ENCODE measurements at regions not wholly inside any gene's neighbourhood (a gene's known extent, or its start where the extent isn't known, plus 50 kb on each side); places are given as distances from the start of the nearest gene placed in this dataset.
A peak's percentile ranks its signal among the peaks of the same experiment; 100 is the strongest.

DNA sequence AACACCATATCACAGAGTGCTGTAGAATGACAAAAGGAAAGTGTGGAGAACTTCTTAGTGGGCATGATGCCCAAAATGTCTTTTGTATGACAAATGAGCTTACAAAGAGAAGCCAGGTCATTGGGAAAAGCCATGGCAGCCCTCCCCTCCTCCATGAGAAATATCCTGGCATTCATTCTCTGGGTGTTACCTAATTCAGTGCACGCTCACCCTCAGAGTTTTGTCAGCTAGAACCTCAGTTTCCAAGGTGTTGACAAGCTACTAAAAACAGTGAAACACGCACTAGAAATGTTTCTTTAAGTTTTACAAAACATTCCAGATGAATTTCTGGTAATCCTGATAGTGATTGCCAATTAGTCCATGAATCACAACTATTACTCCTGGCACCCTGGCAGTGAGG, 105.4 kb upstream of the FSHB start:
- H3K4me3 ChIP-seq (replicated peaks; ENCODE audit: low read depth, low read length), result no peak overlapping the region
- TF ChIP-seq, protein P1, sequence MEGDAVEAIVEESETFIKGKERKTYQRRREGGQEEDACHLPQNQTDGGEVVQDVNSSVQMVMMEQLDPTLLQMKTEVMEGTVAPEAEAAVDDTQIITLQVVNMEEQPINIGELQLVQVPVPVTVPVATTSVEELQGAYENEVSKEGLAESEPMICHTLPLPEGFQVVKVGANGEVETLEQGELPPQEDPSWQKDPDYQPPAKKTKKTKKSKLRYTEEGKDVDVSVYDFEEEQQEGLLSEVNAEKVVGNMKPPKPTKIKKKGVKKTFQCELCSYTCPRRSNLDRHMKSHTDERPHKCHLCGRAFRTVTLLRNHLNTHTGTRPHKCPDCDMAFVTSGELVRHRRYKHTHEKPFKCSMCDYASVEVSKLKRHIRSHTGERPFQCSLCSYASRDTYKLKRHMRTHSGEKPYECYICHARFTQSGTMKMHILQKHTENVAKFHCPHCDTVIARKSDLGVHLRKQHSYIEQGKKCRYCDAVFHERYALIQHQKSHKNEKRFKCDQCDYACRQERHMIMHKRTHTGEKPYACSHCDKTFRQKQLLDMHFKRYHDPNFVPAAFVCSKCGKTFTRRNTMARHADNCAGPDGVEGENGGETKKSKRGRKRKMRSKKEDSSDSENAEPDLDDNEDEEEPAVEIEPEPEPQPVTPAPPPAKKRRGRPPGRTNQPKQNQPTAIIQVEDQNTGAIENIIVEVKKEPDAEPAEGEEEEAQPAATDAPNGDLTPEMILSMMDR (IDR thresholded peaks at IDR 0.05; ENCODE audit: low read length, missing control alignments), result no peak
- peak; percentile 63 for DNase-seq (ENCODE audit: low read depth)

DNA sequence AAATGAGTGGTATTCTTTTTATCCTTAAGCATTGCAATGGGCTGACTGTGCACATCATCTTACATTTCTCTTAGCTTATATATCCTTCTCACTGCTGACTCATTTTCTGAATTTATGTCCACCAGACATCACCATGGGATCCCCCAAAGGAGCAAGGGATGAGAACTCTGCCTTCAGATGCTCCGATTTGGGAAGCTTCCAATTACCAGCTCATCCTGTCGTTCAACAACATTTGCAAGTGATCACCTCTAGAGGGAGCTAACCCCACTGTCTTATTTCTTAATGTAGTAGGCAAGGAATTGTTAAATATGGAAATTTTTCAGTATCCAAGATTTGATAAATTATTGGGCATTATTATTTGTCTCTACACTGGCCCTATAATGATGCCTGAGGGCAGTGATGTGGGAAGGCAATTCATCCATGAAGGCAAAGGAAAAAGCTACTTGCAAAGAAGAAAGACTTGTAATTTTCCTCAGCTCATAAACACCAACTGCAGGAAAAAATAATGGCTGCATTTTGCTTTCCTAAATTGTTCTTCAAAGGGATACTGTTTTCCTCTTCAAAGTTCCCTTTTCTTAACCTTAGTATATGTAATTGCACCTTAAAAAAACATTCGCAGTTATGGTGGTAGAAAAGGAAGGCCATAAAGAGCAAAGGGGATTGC, 102.4 kb upstream of the FSHB start:
- TF ChIP-seq, protein P1 (IDR thresholded peaks at IDR 0.05; ENCODE audit: low read length, missing control alignments), result peak; percentile 77
- H3K4me3 ChIP-seq (replicated peaks; ENCODE audit: low read depth, low read length), result no peak overlapping the region
- peak; percentile 72 for DNase-seq (ENCODE audit: low read depth)

DNA sequence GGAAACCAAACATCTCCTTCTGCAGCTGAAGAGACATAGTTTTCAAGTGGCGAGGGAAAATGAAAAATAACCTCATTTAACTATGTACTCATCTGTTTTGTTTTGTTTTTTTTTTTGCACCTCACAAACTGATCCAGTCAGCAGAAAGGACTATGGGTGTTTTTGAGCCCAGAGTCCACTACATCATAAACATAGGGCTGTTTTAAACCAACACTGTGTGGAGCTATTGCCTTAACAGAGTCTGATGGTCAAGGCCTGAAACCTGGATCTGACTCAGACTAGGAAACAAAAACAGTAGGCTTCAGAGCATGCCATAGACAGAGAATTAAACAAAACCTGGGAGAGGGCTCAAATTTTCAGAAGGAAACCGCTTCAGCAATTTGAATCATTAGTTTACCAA, 99.3 kb upstream of the FSHB start:
- no peak overlapping the region for H3K4me3 ChIP-seq (replicated peaks; ENCODE audit: low read depth, low read length)
- TF ChIP-seq, protein P1 (IDR thresholded peaks at IDR 0.05; ENCODE audit: low read length, missing control alignments), result peak; percentile 39
- DNase-seq (ENCODE audit: low read depth), result peak; percentile 66

DNA sequence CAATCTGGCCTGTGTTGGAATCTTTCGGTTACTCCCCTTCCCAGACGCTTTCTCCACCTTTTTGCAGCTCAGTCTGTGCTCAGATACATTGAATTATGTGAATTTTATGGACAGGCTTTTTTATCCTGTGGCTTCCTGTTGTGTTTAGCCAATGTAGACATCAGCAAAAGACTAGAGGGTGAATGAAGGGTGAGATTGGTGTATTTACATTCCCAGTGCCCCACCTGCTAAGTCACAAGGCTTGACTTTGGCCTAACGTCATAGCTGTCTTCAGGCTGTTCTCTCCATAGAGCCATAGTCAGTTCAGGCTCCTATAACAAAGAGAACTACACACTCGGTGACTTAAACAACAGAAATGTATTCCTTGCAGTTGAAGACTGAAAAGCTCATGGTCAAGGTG, 97.5 kb upstream of the FSHB start:
- no peak overlapping the region for H3K4me3 ChIP-seq (replicated peaks; ENCODE audit: low read depth, low read length)
- DNase-seq (ENCODE audit: low read depth), result peak; percentile 31
- TF ChIP-seq, protein P1 (IDR thresholded peaks at IDR 0.05; ENCODE audit: low read length, missing control alignments), result no peak

DNA sequence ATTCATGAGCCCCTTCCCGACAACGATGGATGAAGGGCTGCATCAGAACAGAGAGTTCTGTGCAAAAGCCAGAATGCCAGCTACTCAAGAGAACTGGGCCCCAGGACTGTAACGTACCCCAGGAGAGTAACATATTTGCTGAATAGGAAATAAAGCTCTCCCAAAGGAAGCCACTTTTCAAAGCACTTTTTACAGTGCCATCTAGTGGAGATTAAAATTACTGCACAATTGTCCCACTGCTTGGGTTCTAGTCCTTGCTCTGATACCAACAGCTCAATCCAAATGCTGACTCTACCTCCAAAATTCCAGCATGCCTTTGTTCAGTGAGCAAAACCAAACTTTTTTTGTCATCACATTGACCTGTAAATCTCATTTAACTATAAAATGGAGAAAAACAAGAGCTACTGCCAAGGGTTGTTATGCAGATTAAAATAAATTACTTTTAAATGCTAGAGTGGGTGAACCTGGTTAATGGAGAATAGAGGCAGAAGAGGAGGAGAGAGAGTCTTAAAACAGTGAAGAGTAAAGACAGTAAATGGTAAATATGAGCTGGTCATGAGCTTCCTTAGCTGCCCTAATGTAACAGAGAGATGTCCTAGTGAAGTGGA, 87.6 kb upstream of the FSHB start:
- TF ChIP-seq, protein P1 (IDR thresholded peaks at IDR 0.05; ENCODE audit: low read length, missing control alignments), result peak; percentile 79
- no peak overlapping the region for H3K4me3 ChIP-seq (replicated peaks; ENCODE audit: low read depth, low read length)
- DNase-seq (ENCODE audit: low read depth), result peak; percentile 57

DNA sequence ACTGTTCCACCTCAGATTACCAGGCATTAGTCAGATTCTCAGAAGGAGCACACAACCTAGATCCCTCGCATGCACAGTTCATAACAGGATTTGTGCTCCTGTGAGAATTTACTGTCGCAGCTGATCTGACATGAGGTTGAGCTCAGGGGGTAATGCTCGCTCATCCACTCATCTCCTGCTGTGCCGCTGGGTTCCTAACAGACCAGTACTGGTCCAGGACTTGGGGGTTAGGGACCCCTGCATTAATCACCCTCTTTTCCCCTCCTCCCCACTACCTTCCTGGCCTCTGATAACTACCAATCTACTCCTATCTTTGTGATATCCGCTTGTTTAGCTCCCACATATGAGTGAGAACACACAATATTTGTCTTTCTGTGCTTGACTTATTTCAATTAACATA, 83.5 kb upstream of the FSHB start:
- no peak overlapping the region for H3K4me3 ChIP-seq (replicated peaks; ENCODE audit: low read depth, low read length)

More for the DNA sequence above, 83.5 kb upstream of the FSHB start:
- TF ChIP-seq, protein P1 (IDR thresholded peaks at IDR 0.05; ENCODE audit: low read length, missing control alignments), result no peak
- DNase-seq (ENCODE audit: low read depth), result no peak

All from fibroblast of pulmonary artery (primary cell).